AG09309 (cell line): ENCODE measurements at regions not wholly inside any gene's neighbourhood (a gene's known extent, or its start where the extent isn't known, plus 50 kb on each side); places are given as distances from the start of the nearest gene placed in this dataset.

Source experiments
- DNase-seq: peaks from one replicate; pipeline ENCODE4 v3.0.0-alpha.2; 2010; ENCODE audit warnings: low read depth
- H3K4me3 ChIP-seq: 2 replicates; pipeline ENCODE4 v1.5.1; 2011; ENCODE audit warnings: mild to moderate bottlenecking, low read depth, low read length, moderate library complexity; ENCODE audit not compliant: control insufficient read depth
- CTCF ChIP-seq: IDR thresholded peaks from 2 replicates; pipeline ENCODE4 v1.5.1; 2011; ENCODE audit warnings: mild to moderate bottlenecking, low read depth, low read length, inconsistent platforms; ENCODE audit not compliant: insufficient read depth, control insufficient read depth; ENCODE audit errors: missing control alignments

- TF ChIP-seq CTCF, result no peak
- H3K4me3 ChIP-seq, result no peak overlapping the region
- DNase-seq, result no peak
Observed at GRCh38 chr13:40444241-40444640, 222.2 kb downstream of the FOXO1 start.

GRCh38 chr13:40445557-40445990 is 220.9 kb downstream of the FOXO1 start:
- DNase-seq, result no peak
- no peak for TF ChIP-seq CTCF
- no peak overlapping the region for H3K4me3 ChIP-seq

- no peak for TF ChIP-seq CTCF
- no peak for DNase-seq
- H3K4me3 ChIP-seq, result no peak overlapping the region
Observed at GRCh38 chr13:40446365-40446764, 220.1 kb downstream of the FOXO1 start.

- DNase-seq, result no peak
- no peak overlapping the region for H3K4me3 ChIP-seq
- no peak for TF ChIP-seq CTCF
Observed at GRCh38 chr13:40447857-40448256, 218.6 kb downstream of the FOXO1 start.

GRCh38 chr13:40452038-40452666 is 214.3 kb downstream of the FOXO1 start:
- TF ChIP-seq CTCF, result no peak
- no peak for DNase-seq
- H3K4me3 ChIP-seq, result no peak overlapping the region

- no peak for TF ChIP-seq CTCF
- H3K4me3 ChIP-seq, result no peak overlapping the region
- no peak for DNase-seq
Observed at GRCh38 chr13:40452741-40453334, 213.6 kb downstream of the FOXO1 start.
